ENCODE measurements at regions not wholly inside any gene's neighbourhood (a gene's known extent, or its start where the extent isn't known, plus 50 kb on each side); places are given as distances from the start of the nearest gene placed in this dataset.

DNA sequence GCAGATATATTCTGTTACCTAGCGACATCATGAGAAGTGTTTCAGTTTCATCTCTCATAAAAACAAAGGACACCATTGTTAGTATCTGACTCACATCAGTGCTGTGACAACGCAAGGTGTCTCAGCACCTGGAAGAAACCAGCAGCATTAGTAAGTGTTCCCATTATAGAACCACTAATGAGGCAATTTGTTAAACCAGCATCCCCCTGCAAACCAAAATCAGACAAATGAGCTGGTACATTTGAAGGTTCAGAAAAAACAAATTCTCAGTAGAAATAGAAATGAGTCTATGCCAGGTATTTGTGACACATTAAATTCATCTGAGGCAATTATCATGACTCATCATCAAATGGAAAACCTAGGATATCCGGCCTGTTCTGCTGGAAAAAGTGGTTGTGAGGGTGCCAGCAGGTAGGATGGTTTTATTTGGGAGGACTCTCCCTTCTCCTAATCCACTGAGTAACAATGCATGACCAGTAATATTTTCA lies 151.7 kb downstream of the TMEM200A start:
- Histone ChIP-seq H3K9ac (ENCODE audit: low read length in 5 of 5) (no peak overlapping the region), H3K27me3 (ENCODE audit: control insufficient read depth in 5 of 5, insufficient read depth in 4 of 5, low read length in 5 of 5) (no peaks in the 10 kb centered on the region), H3K9me3 (ENCODE audit: control insufficient read depth in 5 of 5, low read length in 5 of 5) (no peaks in the 10 kb centered on the region), H3K4me3 (ENCODE audit: low read depth in 1 of 5, low read length in 5 of 5) (no peak overlapping the region), H3K36me3 (ENCODE audit: control insufficient read depth in 5 of 5, insufficient read depth in 5 of 5, low read length in 5 of 5) (no peaks in the 10 kb centered on the region), H3K27ac (ENCODE audit: low read depth, low read length) (no peak overlapping the region), H3K4me1 (ENCODE audit: control insufficient read depth in 5 of 5, insufficient read depth in 5 of 5, low read length in 5 of 5) (no peaks in the 10 kb centered on the region)

DNA sequence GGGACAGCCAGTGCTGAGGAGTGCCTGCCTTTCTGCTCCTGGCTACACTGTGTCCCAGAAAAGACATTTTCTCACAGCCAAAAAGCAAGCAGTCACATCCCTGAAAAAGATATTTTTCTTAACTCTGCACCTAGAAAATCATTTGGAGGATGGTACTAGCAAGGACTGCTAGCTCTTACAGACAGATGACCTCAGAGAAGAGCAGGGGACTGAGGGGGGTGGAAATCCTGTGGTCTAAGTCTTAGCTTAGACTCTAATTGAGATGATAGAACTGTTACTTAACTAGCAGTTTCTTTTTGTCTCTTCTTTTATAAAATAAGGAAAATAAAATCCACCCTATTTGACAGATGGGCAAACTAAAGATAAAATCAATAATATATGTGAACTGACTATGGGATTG lies 152.8 kb downstream of the TMEM200A start:
- Histone ChIP-seq H3K9me3 (ENCODE audit: control insufficient read depth in 5 of 5, low read length in 5 of 5) (no peaks in the 10 kb centered on the region), H3K27ac (ENCODE audit: low read depth, low read length) (no peak overlapping the region), H3K9ac (ENCODE audit: low read length in 5 of 5) (no peak overlapping the region), H3K27me3 (ENCODE audit: control insufficient read depth in 5 of 5, insufficient read depth in 4 of 5, low read length in 5 of 5) (no peaks in the 10 kb centered on the region), H3K4me1 (ENCODE audit: control insufficient read depth in 5 of 5, insufficient read depth in 5 of 5, low read length in 5 of 5) (no peaks in the 10 kb centered on the region), H3K4me3 (ENCODE audit: low read depth in 1 of 5, low read length in 5 of 5) (no peak overlapping the region), H3K36me3 (ENCODE audit: control insufficient read depth in 5 of 5, insufficient read depth in 5 of 5, low read length in 5 of 5) (no peaks in the 10 kb centered on the region)

DNA sequence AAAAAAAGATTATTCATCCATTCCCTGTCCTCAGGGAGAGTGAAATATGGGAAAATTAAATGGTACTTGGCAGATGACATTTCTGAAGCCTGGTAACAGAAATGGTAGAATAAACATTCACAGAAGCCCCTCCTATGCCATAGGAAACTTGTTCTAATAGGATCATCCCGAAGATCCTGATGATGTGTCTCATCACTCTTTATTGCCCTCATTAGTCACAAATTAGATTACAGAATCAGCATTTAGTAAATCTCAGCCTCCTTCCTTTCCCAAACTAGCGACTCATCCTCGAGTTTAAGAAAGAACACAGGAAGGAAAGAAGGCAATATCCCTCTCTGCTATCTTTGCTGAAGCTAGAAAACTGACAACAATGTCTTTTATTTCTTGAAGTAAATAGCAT lies 154.4 kb downstream of the TMEM200A start:
- H3K4me3 ChIP-seq (ENCODE audit: low read depth in 1 of 5, low read length in 5 of 5) = no peak overlapping the region
- H3K4me1 ChIP-seq (ENCODE audit: control insufficient read depth in 5 of 5, insufficient read depth in 5 of 5, low read length in 5 of 5) = peaks cover 0 to 3% (median 0%) of the 10 kb centered on the region in 5 donors
- no peak overlapping the region for H3K9ac ChIP-seq (ENCODE audit: low read length in 5 of 5)
- H3K27ac ChIP-seq (ENCODE audit: low read depth, low read length) = no peak overlapping the region
- no peaks in the 10 kb centered on the region for H3K9me3 ChIP-seq (ENCODE audit: control insufficient read depth in 5 of 5, low read length in 5 of 5)
- no peaks in the 10 kb centered on the region for H3K27me3 ChIP-seq (ENCODE audit: control insufficient read depth in 5 of 5, insufficient read depth in 4 of 5, low read length in 5 of 5)
- H3K36me3 ChIP-seq (ENCODE audit: control insufficient read depth in 5 of 5, insufficient read depth in 5 of 5, low read length in 5 of 5) = no peaks in the 10 kb centered on the region

DNA sequence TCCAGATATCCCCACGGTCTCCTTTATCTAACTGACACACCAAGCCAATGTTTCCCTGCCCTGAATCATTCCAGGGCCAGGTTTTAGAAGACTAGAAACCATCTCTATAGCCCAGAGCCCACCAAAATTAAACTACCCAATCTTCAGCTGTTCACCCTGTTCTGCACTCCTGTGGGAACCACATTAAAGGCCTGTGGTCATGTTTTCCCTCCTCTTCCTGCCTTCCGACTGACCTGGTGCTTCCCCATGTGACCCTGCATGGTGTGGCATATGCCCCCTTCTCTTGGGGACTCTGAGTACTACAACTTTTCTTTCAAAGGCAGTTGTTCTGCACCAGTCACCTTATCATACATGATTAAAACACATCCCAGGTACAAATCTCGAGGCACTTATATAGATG lies 155.0 kb downstream of the TMEM200A start:
- H3K27me3 ChIP-seq (ENCODE audit: control insufficient read depth in 5 of 5, insufficient read depth in 4 of 5, low read length in 5 of 5) = no peaks in the 10 kb centered on the region
- H3K36me3 ChIP-seq (ENCODE audit: control insufficient read depth in 5 of 5, insufficient read depth in 5 of 5, low read length in 5 of 5) = no peaks in the 10 kb centered on the region
- no peak overlapping the region for H3K27ac ChIP-seq (ENCODE audit: low read depth, low read length)
- no peak overlapping the region for H3K9ac ChIP-seq (ENCODE audit: low read length in 5 of 5)
- no peaks in the 10 kb centered on the region for H3K9me3 ChIP-seq (ENCODE audit: control insufficient read depth in 5 of 5, low read length in 5 of 5)
- H3K4me3 ChIP-seq (ENCODE audit: low read depth in 1 of 5, low read length in 5 of 5) = no peak overlapping the region
- H3K4me1 ChIP-seq (ENCODE audit: control insufficient read depth in 5 of 5, insufficient read depth in 5 of 5, low read length in 5 of 5) = peaks cover 0 to 3% (median 0%) of the 10 kb centered on the region in 5 donors

DNA sequence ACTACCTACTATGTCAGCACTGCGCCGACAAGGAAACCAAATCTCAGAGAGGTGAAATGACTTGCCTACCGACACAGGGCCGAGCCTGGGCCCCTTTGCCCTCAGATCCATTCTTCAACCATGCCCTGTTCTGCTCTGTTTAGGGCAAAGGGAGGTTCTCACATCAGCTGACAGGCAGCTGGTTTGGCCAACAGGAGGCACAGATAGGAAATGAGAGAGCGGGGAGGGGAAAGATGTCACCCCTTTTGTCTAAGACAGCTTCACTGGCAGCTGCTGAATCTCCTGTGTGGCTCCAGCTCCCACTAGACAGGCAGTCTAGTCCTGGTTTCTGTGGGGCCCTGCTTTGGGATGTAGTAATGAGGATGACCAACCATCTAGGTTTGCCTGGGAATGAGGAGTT lies 158.7 kb downstream of the TMEM200A start:
- H3K4me1 ChIP-seq (ENCODE audit: control insufficient read depth in 5 of 5, insufficient read depth in 5 of 5, low read length in 5 of 5) = peaks cover 0 to 3% (median 0%) of the 10 kb centered on the region in 5 donors
- no peaks in the 10 kb centered on the region for H3K27me3 ChIP-seq (ENCODE audit: control insufficient read depth in 5 of 5, insufficient read depth in 4 of 5, low read length in 5 of 5)
- H3K36me3 ChIP-seq (ENCODE audit: control insufficient read depth in 5 of 5, insufficient read depth in 5 of 5, low read length in 5 of 5) = no peaks in the 10 kb centered on the region
- no peak overlapping the region for H3K4me3 ChIP-seq (ENCODE audit: low read depth in 1 of 5, low read length in 5 of 5)
- no peak overlapping the region for H3K27ac ChIP-seq (ENCODE audit: low read depth, low read length)
- H3K9me3 ChIP-seq (ENCODE audit: control insufficient read depth in 5 of 5, low read length in 5 of 5) = no peaks in the 10 kb centered on the region
- no peak overlapping the region for H3K9ac ChIP-seq (ENCODE audit: low read length in 5 of 5)

DNA sequence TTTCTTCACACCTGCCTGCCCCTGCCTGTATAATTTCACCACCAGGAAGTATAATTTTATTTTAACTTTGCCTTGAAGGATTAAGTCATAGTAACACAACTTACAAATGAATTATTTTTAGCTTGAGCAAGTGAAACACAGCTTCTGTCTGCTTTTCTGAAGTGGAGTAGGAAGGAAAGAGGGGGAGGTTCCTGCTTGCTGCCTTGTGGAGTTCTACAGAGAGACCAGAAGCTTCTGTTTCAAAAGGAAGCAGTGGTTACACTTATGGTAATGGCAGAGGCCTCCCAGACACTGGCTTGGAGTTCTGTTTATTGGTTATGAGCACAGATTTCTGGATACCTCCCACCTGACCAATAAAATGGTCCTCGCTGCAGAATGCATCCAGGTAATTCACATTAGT lies 159.6 kb downstream of the TMEM200A start:
- Histone ChIP-seq H3K27me3 (ENCODE audit: control insufficient read depth in 5 of 5, insufficient read depth in 4 of 5, low read length in 5 of 5) (no peaks in the 10 kb centered on the region), H3K36me3 (ENCODE audit: control insufficient read depth in 5 of 5, insufficient read depth in 5 of 5, low read length in 5 of 5) (no peaks in the 10 kb centered on the region), H3K4me1 (ENCODE audit: control insufficient read depth in 5 of 5, insufficient read depth in 5 of 5, low read length in 5 of 5) (peaks cover 0 to 3% (median 0%) of the 10 kb centered on the region in 5 donors), H3K27ac (ENCODE audit: low read depth, low read length) (no peak overlapping the region), H3K9me3 (ENCODE audit: control insufficient read depth in 5 of 5, low read length in 5 of 5) (no peaks in the 10 kb centered on the region), H3K4me3 (ENCODE audit: low read depth in 1 of 5, low read length in 5 of 5) (no peak overlapping the region), H3K9ac (ENCODE audit: low read length in 5 of 5) (no peak overlapping the region)

DNA sequence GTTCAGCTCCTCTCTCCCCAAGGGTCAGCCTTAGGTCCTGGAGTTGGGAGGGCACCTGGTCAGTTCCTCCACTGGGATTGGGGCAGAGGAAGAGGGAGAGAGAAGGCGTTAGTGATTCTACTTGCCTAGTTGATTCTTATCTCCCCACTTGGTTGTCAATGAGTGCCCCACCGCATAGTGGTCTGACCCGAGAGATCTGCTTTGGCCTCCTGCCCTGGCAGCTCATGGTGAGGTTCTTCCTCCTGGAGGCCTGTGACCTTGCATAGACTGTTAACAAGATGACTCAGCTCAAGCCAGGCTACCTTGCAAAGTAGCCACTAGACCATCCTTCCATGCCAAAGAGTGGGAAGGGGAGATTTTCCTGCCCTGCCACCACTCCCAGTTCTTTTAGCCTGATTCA lies 160.6 kb downstream of the TMEM200A start:
- no peak overlapping the region for H3K9ac ChIP-seq (ENCODE audit: low read length in 5 of 5)
- no peaks in the 10 kb centered on the region for H3K36me3 ChIP-seq (ENCODE audit: control insufficient read depth in 5 of 5, insufficient read depth in 5 of 5, low read length in 5 of 5)
- H3K4me1 ChIP-seq (ENCODE audit: control insufficient read depth in 5 of 5, insufficient read depth in 5 of 5, low read length in 5 of 5) = peaks cover 0 to 3% (median 0%) of the 10 kb centered on the region in 5 donors
- H3K27ac ChIP-seq (ENCODE audit: low read depth, low read length) = no peak overlapping the region
- no peaks in the 10 kb centered on the region for H3K9me3 ChIP-seq (ENCODE audit: control insufficient read depth in 5 of 5, low read length in 5 of 5)
- H3K4me3 ChIP-seq (ENCODE audit: low read depth in 1 of 5, low read length in 5 of 5) = no peak overlapping the region
- H3K27me3 ChIP-seq (ENCODE audit: control insufficient read depth in 5 of 5, insufficient read depth in 4 of 5, low read length in 5 of 5) = no peaks in the 10 kb centered on the region

DNA sequence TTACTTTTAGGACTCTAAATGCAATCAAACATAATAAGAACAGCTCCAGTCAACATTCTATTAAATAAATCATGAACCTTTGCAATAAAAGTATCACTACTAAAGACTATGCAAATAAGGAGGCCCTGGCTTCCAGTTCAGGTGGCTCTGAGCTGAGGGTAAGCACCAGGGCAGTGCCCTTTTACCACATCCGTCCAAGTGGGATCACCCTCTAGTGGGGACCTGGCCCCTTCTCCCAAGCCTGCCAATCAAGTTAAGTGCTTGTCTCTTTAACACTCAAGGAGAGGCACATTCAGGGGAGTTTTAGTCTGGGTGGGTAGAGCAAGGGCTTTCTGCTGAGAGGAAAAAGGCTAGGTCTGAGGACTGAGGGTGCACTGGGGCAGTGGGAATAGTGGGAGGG lies 161.4 kb downstream of the TMEM200A start:
- H3K9ac ChIP-seq (ENCODE audit: low read length in 5 of 5) = no peak overlapping the region
- H3K4me3 ChIP-seq (ENCODE audit: low read depth in 1 of 5, low read length in 5 of 5) = no peak overlapping the region
- no peaks in the 10 kb centered on the region for H3K36me3 ChIP-seq (ENCODE audit: control insufficient read depth in 5 of 5, insufficient read depth in 5 of 5, low read length in 5 of 5)
- H3K27ac ChIP-seq (ENCODE audit: low read depth, low read length) = no peak overlapping the region
- H3K4me1 ChIP-seq (ENCODE audit: control insufficient read depth in 5 of 5, insufficient read depth in 5 of 5, low read length in 5 of 5) = peaks cover 0 to 3% (median 0%) of the 10 kb centered on the region in 5 donors
- H3K27me3 ChIP-seq (ENCODE audit: control insufficient read depth in 5 of 5, insufficient read depth in 4 of 5, low read length in 5 of 5) = no peaks in the 10 kb centered on the region
- H3K9me3 ChIP-seq (ENCODE audit: control insufficient read depth in 5 of 5, low read length in 5 of 5) = no peaks in the 10 kb centered on the region

DNA sequence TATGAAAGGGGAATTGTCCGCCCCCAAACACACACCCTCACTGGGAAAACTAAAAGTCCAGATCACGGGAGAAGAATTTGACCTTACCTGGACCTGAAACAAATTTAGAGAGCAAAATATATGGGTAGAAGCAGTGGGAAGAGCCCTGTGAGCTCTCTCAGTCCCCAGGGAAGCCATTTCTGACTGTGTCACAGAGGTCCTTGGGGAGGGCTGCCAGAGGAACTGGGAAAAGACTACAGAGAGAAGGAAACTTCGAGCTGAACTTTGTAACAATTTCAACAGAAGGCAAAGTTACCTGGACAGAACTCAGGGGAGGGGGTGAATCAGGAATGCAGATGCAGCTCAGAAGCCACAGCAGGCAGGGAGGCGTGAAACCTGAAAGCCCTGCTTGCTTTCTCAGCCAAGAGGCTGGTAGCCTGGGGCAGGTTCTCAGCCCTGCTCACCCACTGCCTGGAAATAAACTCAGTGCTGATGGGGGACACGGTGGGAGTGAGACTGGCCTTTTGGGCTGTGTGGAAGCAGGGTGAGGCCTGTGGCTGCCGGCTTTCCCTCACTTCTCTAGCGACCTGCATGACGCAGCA lies 163.8 kb downstream of the TMEM200A start:
- no peak overlapping the region for H3K9ac ChIP-seq (ENCODE audit: low read length in 5 of 5)
- H3K36me3 ChIP-seq (ENCODE audit: control insufficient read depth in 5 of 5, insufficient read depth in 5 of 5, low read length in 5 of 5) = no peaks in the 10 kb centered on the region
- no peak overlapping the region for H3K27ac ChIP-seq (ENCODE audit: low read depth, low read length)
- H3K4me1 ChIP-seq (ENCODE audit: control insufficient read depth in 5 of 5, insufficient read depth in 5 of 5, low read length in 5 of 5) = peaks cover 0 to 3% (median 0%) of the 10 kb centered on the region in 5 donors
- H3K27me3 ChIP-seq (ENCODE audit: control insufficient read depth in 5 of 5, insufficient read depth in 4 of 5, low read length in 5 of 5) = no peaks in the 10 kb centered on the region
- no peak overlapping the region for H3K4me3 ChIP-seq (ENCODE audit: low read depth in 1 of 5, low read length in 5 of 5)
- H3K9me3 ChIP-seq (ENCODE audit: control insufficient read depth in 5 of 5, low read length in 5 of 5) = no peaks in the 10 kb centered on the region

DNA sequence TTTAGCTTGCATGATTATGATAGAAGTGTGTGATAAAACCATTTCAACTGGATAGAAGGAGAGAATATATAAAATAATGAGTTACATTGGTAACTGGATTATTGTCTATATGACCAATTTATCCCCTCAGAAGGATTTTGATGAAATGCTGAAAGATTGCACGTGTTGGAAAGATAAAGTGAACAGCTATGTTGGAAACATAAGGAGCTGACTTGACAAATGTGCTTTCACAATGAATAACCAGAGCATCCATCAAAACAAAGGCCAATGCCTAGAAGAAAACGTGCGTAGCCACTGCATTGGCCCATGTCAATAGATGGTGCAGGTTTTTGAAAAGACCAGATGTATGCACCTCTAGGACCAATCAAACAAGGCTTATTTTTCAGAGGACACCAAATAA lies 168.8 kb downstream of the TMEM200A start:
- H3K27me3 ChIP-seq (ENCODE audit: control insufficient read depth in 5 of 5, insufficient read depth in 4 of 5, low read length in 5 of 5) = no peaks in the 10 kb centered on the region
- no peak overlapping the region for H3K27ac ChIP-seq (ENCODE audit: low read depth, low read length)
- no peak overlapping the region for H3K4me3 ChIP-seq (ENCODE audit: low read depth in 1 of 5, low read length in 5 of 5)
- no peaks in the 10 kb centered on the region for H3K4me1 ChIP-seq (ENCODE audit: control insufficient read depth in 5 of 5, insufficient read depth in 5 of 5, low read length in 5 of 5)
- no peak overlapping the region for H3K9ac ChIP-seq (ENCODE audit: low read length in 5 of 5)
- peaks cover 0 to 10% (median 9%) of the 10 kb centered on the region in 5 donors for H3K9me3 ChIP-seq (ENCODE audit: control insufficient read depth in 5 of 5, low read length in 5 of 5)
- no peaks in the 10 kb centered on the region for H3K36me3 ChIP-seq (ENCODE audit: control insufficient read depth in 5 of 5, insufficient read depth in 5 of 5, low read length in 5 of 5)

Measured in subcutaneous abdominal adipose tissue (tissue), 5 donors.